Panc1 (cell line): ENCODE measurements at regions not wholly inside any gene's neighbourhood (a gene's known extent, or its start where the extent isn't known, plus 50 kb on each side); places are given as distances from the start of the nearest gene placed in this dataset.

ENCODE experiments used
- ATAC-seq: fragments of 200-7000 bp; cut with Tn5 transposase; 2 replicates; pipeline ENCODE4 v1.9.1; 2020; ENCODE audit warnings: mild to moderate bottlenecking, moderate library complexity
- BruUV-seq: library from RNA; stranded (reverse); fragments of 400-500 nt; replicated peaks from 2 replicates; lab custom pipeline; 2021; lab: Mats Ljungman, UMichigan
- CTCF ChIA-PET: fragments of 300-600 bp; sonication (Branson Sonifier 250); formaldehyde crosslinking; loops from one replicate; lab custom pipeline; 2022; ENCODE audit warnings: antibody characterized with exemption; lab: Charles Lee
- POLR2A ChIA-PET: fragments of 300-600 bp; sonication (Branson Sonifier 250); formaldehyde crosslinking; loops from one replicate; lab custom pipeline; 2022; ENCODE audit warnings: antibody characterized with exemption; lab: Charles Lee
- DNase-seq: peaks from one replicate; pipeline ENCODE4 v3.0.0-alpha.2; 2010; ENCODE audit warnings: low read depth, low spot score
- H3K27ac ChIP-seq: 2 replicates; pipeline ENCODE4 v1.5.1; 2011; ENCODE audit warnings: mild to moderate bottlenecking, low read length, inconsistent platforms
- H3K27me3 ChIP-seq: fragments of 200-500 bp; sonication (Bioruptor generic); 2 replicates; pipeline ENCODE4 v1.6.0; 2014; ENCODE audit warnings: low read length, inconsistent platforms; ENCODE audit not compliant: control insufficient read depth, insufficient read depth
- H3K36me3 ChIP-seq: fragments of 200-500 bp; sonication (Bioruptor generic); 2 replicates; pipeline ENCODE4 v1.5.1; 2014; ENCODE audit warnings: inconsistent platforms, mild to moderate bottlenecking, low read length, moderate library complexity; ENCODE audit not compliant: control insufficient read depth, insufficient read depth
- H3K4me1 ChIP-seq: 2 replicates; pipeline ENCODE4 v1.5.1; 2011; ENCODE audit warnings: inconsistent platforms, mild to moderate bottlenecking, low read length, moderate library complexity; ENCODE audit not compliant: control insufficient read depth, insufficient read depth
- H3K4me3 ChIP-seq, 2 experiments: 2 replicates each; pipeline ENCODE4 v1.5.1; 2011 to 2012; ENCODE audit warnings: low read depth in 2 of 2, low read length in 2 of 2, mild to moderate bottlenecking in 2 of 2, inconsistent platforms in 1 of 2, moderate library complexity in 1 of 2
- H3K9me3 ChIP-seq: fragments of 200-500 bp; sonication (Bioruptor generic); 2 replicates; pipeline ENCODE4 v1.5.1; 2014; ENCODE audit warnings: low read depth, mild to moderate bottlenecking, inconsistent platforms, low read length, moderate library complexity; ENCODE audit not compliant: control insufficient read depth, insufficient read depth
- POLR2AphosphoS5 ChIP-seq: IDR thresholded peaks from 2 replicates; pipeline ENCODE4 v1.6.1; 2012; ENCODE audit warnings: mild to moderate bottlenecking, low read depth, low read length, moderate library complexity
- SIN3A ChIP-seq: IDR thresholded peaks from 2 replicates; pipeline ENCODE4 v1.6.1; 2012; ENCODE audit warnings: low read depth, mild to moderate bottlenecking, low read length, moderate library complexity, borderline replicate concordance; ENCODE audit not compliant: insufficient read depth
- TCF7L2 ChIP-seq: IDR thresholded peaks from 2 replicates; pipeline ENCODE4 v1.6.1; 2011; ENCODE audit warnings: mild to moderate bottlenecking, low read depth, low read length, inconsistent platforms
- in situ Hi-C: cut with HindIII; loops from 2 replicates; pipeline ENCODE4 v1.10.0; 2016; ENCODE audit warnings: low sequenced_read_pairs, low pct_unique_long_range_greater_than_20kb
- intact Hi-C: fragments of 100-400 bp; cut with micrococcal nuclease; formaldehyde crosslinking; loops from one replicate; pipeline ENCODE4 v1.10.0; 2022; ENCODE audit not compliant: unreplicated experiment
- TF ChIP-seq, protein P1 (sequence below): fragments of 450-650 bp; IDR thresholded peaks from 2 replicates; pipeline ENCODE4 v1.5.1; 2017; ENCODE audit warnings: mild to moderate bottlenecking
- TF ChIP-seq, protein P2 (sequence below), 2 experiments: IDR thresholded peaks; 2 replicates each; pipeline ENCODE4 v1.6.1; 2011 to 2012; ENCODE audit warnings: low read depth in 2 of 2, control low read depth in 1 of 2, low read length in 1 of 2, mild to moderate bottlenecking in 1 of 2, moderate library complexity in 1 of 2; ENCODE audit not compliant: insufficient read depth in 1 of 2

DNA sequence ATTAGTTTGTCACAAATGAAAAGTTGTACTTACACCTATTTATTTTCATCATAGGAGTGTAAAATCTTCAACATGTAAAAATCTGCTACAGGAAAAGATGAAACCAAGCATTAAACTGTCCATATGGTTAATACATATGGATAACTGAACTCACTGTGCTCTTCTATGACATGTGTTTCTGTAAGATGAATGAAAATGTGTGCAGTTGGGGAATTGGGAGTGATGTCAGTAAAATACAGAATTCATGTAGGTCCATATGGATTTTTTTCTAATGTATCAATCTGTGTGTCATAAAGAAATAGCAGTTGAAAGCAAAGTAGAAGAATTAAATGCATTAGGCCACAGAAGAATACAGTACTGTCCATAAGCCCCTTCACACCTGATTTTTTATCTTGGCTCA is 178.4 kb upstream of the COL3A1 start:
- no TSS peak for BruUV-seq
- in situ Hi-C loops (no loop called here), intact Hi-C loops (no loop called here)
- CTCF ChIA-PET: no interaction called here
- no peaks in the 10 kb centered on the region for H3K9me3 ChIP-seq
- no peak overlapping the region for H3K4me3 ChIP-seq
- ATAC-seq (no peak), DNase-seq (no peak)
- TF ChIP-seq SIN3A: no peak
- TF ChIP-seq, protein P1, sequence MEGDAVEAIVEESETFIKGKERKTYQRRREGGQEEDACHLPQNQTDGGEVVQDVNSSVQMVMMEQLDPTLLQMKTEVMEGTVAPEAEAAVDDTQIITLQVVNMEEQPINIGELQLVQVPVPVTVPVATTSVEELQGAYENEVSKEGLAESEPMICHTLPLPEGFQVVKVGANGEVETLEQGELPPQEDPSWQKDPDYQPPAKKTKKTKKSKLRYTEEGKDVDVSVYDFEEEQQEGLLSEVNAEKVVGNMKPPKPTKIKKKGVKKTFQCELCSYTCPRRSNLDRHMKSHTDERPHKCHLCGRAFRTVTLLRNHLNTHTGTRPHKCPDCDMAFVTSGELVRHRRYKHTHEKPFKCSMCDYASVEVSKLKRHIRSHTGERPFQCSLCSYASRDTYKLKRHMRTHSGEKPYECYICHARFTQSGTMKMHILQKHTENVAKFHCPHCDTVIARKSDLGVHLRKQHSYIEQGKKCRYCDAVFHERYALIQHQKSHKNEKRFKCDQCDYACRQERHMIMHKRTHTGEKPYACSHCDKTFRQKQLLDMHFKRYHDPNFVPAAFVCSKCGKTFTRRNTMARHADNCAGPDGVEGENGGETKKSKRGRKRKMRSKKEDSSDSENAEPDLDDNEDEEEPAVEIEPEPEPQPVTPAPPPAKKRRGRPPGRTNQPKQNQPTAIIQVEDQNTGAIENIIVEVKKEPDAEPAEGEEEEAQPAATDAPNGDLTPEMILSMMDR: no peak
- TF ChIP-seq POLR2AphosphoS5: no peak
- no peak for TF ChIP-seq TCF7L2
- TF ChIP-seq, protein P2, sequence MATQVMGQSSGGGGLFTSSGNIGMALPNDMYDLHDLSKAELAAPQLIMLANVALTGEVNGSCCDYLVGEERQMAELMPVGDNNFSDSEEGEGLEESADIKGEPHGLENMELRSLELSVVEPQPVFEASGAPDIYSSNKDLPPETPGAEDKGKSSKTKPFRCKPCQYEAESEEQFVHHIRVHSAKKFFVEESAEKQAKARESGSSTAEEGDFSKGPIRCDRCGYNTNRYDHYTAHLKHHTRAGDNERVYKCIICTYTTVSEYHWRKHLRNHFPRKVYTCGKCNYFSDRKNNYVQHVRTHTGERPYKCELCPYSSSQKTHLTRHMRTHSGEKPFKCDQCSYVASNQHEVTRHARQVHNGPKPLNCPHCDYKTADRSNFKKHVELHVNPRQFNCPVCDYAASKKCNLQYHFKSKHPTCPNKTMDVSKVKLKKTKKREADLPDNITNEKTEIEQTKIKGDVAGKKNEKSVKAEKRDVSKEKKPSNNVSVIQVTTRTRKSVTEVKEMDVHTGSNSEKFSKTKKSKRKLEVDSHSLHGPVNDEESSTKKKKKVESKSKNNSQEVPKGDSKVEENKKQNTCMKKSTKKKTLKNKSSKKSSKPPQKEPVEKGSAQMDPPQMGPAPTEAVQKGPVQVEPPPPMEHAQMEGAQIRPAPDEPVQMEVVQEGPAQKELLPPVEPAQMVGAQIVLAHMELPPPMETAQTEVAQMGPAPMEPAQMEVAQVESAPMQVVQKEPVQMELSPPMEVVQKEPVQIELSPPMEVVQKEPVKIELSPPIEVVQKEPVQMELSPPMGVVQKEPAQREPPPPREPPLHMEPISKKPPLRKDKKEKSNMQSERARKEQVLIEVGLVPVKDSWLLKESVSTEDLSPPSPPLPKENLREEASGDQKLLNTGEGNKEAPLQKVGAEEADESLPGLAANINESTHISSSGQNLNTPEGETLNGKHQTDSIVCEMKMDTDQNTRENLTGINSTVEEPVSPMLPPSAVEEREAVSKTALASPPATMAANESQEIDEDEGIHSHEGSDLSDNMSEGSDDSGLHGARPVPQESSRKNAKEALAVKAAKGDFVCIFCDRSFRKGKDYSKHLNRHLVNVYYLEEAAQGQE (IDR thresholded peaks at IDR 0.05; ENCODE audit: insufficient read depth in 1 of 2, low read depth in 2 of 2, low read length in 1 of 2): no peak
- H3K36me3 ChIP-seq: no peaks in the 10 kb centered on the region
- no peaks in the 10 kb centered on the region for H3K4me1 ChIP-seq
- H3K27ac ChIP-seq: no peak overlapping the region
- POLR2A ChIA-PET: no interaction called here
- H3K27me3 ChIP-seq: no peaks in the 10 kb centered on the region

DNA sequence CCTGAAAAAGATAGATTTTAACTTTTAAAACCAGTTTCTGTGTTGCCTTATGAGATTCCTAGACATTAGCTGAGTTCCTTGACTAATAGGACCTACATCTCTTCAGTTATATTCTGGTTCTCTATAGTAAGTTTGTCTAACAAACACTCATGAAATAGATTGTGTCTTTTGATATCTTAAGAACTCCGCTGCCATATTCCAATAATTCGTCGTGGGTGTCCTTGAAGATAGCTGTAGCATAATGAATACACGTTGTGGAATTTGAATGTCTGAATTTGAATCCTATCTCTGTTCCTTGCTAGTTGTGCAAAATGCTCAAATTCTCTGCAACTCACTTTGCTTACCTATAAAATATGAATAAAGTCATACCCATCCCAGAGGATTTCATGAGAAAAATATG is 176.8 kb upstream of the COL3A1 start:
- H3K27me3 ChIP-seq: no peaks in the 10 kb centered on the region
- CTCF ChIA-PET: no interaction called here
- H3K4me3 ChIP-seq: no peak overlapping the region
- POLR2A ChIA-PET: no interaction called here
- ATAC-seq (no peak), DNase-seq (no peak)
- no peaks in the 10 kb centered on the region for H3K4me1 ChIP-seq
- no peaks in the 10 kb centered on the region for H3K36me3 ChIP-seq
- TF ChIP-seq SIN3A: no peak
- TF ChIP-seq, protein P1: no peak
- TF ChIP-seq, protein P2 (IDR thresholded peaks at IDR 0.05; ENCODE audit: insufficient read depth in 1 of 2, low read depth in 2 of 2, low read length in 1 of 2): no peak
- intact Hi-C loops (no loop called here), in situ Hi-C loops (no loop called here)
- BruUV-seq: no TSS peak
- H3K9me3 ChIP-seq: no peaks in the 10 kb centered on the region
- H3K27ac ChIP-seq: no peak overlapping the region
